Endothelial cell of umbilical vein (primary cell): ENCODE measurements at regions not wholly inside any gene's neighbourhood (a gene's known extent, or its start where the extent isn't known, plus 50 kb on each side); places are given as distances from the start of the nearest gene placed in this dataset.

ENCODE experiments used
- BruUV-seq: library from RNA; stranded (reverse); fragments of 400-500 nt; replicated peaks from 2 replicates; lab custom pipeline; 2021; lab: Mats Ljungman, UMichigan
- CTCF ChIA-PET: fragments of 300-600, 350-600 bp; sonication (Branson Sonifier 250); formaldehyde crosslinking; loops from one replicate; lab custom pipeline; 2021; ENCODE audit warnings: antibody characterized with exemption, inconsistent platforms; lab: Charles Lee
- POLR2A ChIA-PET: fragments of 300-600, 350-600 bp; sonication (Branson Sonifier 250); formaldehyde crosslinking; loops from one replicate; lab custom pipeline; 2021; ENCODE audit warnings: antibody characterized with exemption, inconsistent platforms; lab: Charles Lee
- DNase-seq: peaks from one replicate; pipeline ENCODE4 v3.0.0-alpha.2; 2011; ENCODE audit warnings: low read depth, low spot score
- FAIRE-seq: peaks from 2 replicates; lab custom pipeline; 2011; peaks lifted over from hg19 to GRCh38; lab: Jason Lieb, UNC
- H2AFZ ChIP-seq: 2 replicates; pipeline ENCODE4 v1.6.0; 2012; ENCODE audit warnings: low read depth, low read length, control low read depth, inconsistent platforms
- H3K27ac ChIP-seq: 2 replicates; pipeline ENCODE4 v1.5.1; 2011; ENCODE audit warnings: low read depth, mild to moderate bottlenecking, control low read depth, low read length, moderate library complexity; ENCODE audit not compliant: insufficient read depth
- H3K27me3 ChIP-seq, 2 experiments: 2 replicates each; pipeline versions ENCODE4 v1.6.0 to v1.6.1; 2011; ENCODE audit warnings: low read length in 2 of 2, mixed read lengths in 1 of 2; ENCODE audit not compliant: control insufficient read depth in 2 of 2, insufficient read depth in 2 of 2
- H3K36me3 ChIP-seq, 2 experiments: 2 replicates in 1 of 2; 3 replicates in 1 of 2; pipeline ENCODE4 v1.5.1; 2011; ENCODE audit warnings: low read length in 2 of 2, mild to moderate bottlenecking in 1 of 2, moderate library complexity in 1 of 2; ENCODE audit not compliant: control insufficient read depth in 2 of 2, insufficient read depth in 2 of 2; ENCODE audit errors: extremely low read depth in 1 of 2
- H3K4me1 ChIP-seq: 3 replicates; pipeline ENCODE4 v1.5.1; 2011; ENCODE audit warnings: mild to moderate bottlenecking, low read length; ENCODE audit not compliant: control insufficient read depth, insufficient read depth; ENCODE audit errors: extremely low read depth
- H3K4me2 ChIP-seq: 2 replicates; pipeline ENCODE4 v1.6.1; 2011; ENCODE audit warnings: low read length, control low read depth, mixed read lengths; ENCODE audit not compliant: insufficient read depth
- H3K4me3 ChIP-seq, 3 experiments: fragments of 200-600 bp in 1 of 3; sonication (generic), shearing (Covaris generic) in 1 of 3; replicated peaks in 1 of 3; 2 replicates each; pipeline ENCODE4 v1.5.1; 2011 to 2016; ENCODE audit warnings: control low read depth in 3 of 3, low read length in 3 of 3, mild to moderate bottlenecking in 2 of 3, inconsistent platforms in 1 of 3, low read depth in 1 of 3, moderate library complexity in 1 of 3; ENCODE audit not compliant: insufficient read depth in 1 of 3
- H3K79me2 ChIP-seq: 2 replicates; pipeline ENCODE4 v1.6.0; 2012; ENCODE audit warnings: low read length, inconsistent platforms; ENCODE audit not compliant: control insufficient read depth, insufficient read depth
- H3K9ac ChIP-seq: replicated peaks from 2 replicates; pipeline ENCODE3; 2011; ENCODE audit warnings: low read length, control low read depth; ENCODE audit not compliant: insufficient read depth; ENCODE audit errors: extremely low read depth
- H3K9me1 ChIP-seq: replicated peaks from 3 replicates; pipeline ENCODE4 v1.6.0; 2011; ENCODE audit warnings: mild to moderate bottlenecking, low read length; ENCODE audit not compliant: control insufficient read depth, insufficient read depth; ENCODE audit errors: extremely low read depth
- H3K9me3 ChIP-seq: replicated peaks from 2 replicates; pipeline ENCODE4 v1.5.1; 2012; ENCODE audit warnings: low read length, inconsistent platforms; ENCODE audit not compliant: control insufficient read depth, insufficient read depth
- H4K20me1 ChIP-seq: replicated peaks from 2 replicates; pipeline ENCODE3; 2011; ENCODE audit warnings: mild to moderate bottlenecking, low read length; ENCODE audit not compliant: control insufficient read depth, insufficient read depth; ENCODE audit errors: extremely low read depth
- CTCF ChIP-seq, 2 donors: IDR thresholded peaks; 1 replicate in 1 of 2; 2 replicates in 1 of 2; pipeline ENCODE4 v1.5.1; 2011; ENCODE audit warnings: low read length in 2 of 2, mild to moderate bottlenecking in 2 of 2, moderate library complexity in 2 of 2, control low read depth in 1 of 2, inconsistent platforms in 1 of 2, low read depth in 1 of 2; ENCODE audit not compliant: insufficient read depth in 1 of 2; ENCODE audit errors: extremely low read depth in 1 of 2
- EZH2 ChIP-seq: IDR thresholded peaks from 2 replicates; pipeline ENCODE4 v1.6.1; 2012; ENCODE audit warnings: borderline replicate concordance, low read depth, mild to moderate bottlenecking, moderate library complexity, low read length, inconsistent platforms; ENCODE audit not compliant: severe bottlenecking
- FOS ChIP-seq: IDR thresholded peaks from 2 replicates; pipeline ENCODE4 v1.6.1; 2011; ENCODE audit warnings: mild to moderate bottlenecking, low read length, moderate library complexity, borderline replicate concordance; ENCODE audit not compliant: insufficient read depth
- GATA2 ChIP-seq: IDR thresholded peaks from 2 replicates; pipeline ENCODE4 v1.7.0; 2011; ENCODE audit warnings: low read depth, mild to moderate bottlenecking, moderate library complexity, mixed read lengths, low read length; ENCODE audit not compliant: insufficient read length, insufficient read depth
- JUN ChIP-seq: IDR thresholded peaks from 2 replicates; pipeline ENCODE4 v1.6.1; 2011; ENCODE audit warnings: borderline replicate concordance, low read depth; ENCODE audit not compliant: insufficient read length, insufficient read depth
- MAX ChIP-seq: IDR thresholded peaks from 2 replicates; pipeline ENCODE4 v1.6.1; 2011; ENCODE audit not compliant: insufficient read depth, insufficient read length
- MYC ChIP-seq: IDR thresholded peaks from one replicate; pipeline ENCODE4 v1.6.1; 2011; ENCODE audit warnings: mild to moderate bottlenecking, low read depth, low read length
- POLR2A ChIP-seq: IDR thresholded peaks from 2 replicates; pipeline ENCODE4 v1.6.1; 2012; ENCODE audit warnings: low read depth, mild to moderate bottlenecking, control low read depth, low read length
- POLR2AphosphoS5 ChIP-seq: IDR thresholded peaks from 2 replicates; pipeline ENCODE4 v1.6.1; 2012; ENCODE audit warnings: low read depth, mild to moderate bottlenecking, control low read depth, low read length, moderate library complexity; ENCODE audit not compliant: insufficient read depth
- dilution Hi-C: fragments of 300-500 bp; cut with MboI; formaldehyde crosslinking; loops from one replicate; pipeline ENCODE4 v1.15.0; 2019; ENCODE audit warnings: low sequenced_read_pairs; ENCODE audit not compliant: extremely low pct_ligation_motif_present
- intact Hi-C: fragments of 100-400 bp; cut with micrococcal nuclease; formaldehyde crosslinking; loops from one replicate; pipeline ENCODE4 v1.10.0; 2022

DNA sequence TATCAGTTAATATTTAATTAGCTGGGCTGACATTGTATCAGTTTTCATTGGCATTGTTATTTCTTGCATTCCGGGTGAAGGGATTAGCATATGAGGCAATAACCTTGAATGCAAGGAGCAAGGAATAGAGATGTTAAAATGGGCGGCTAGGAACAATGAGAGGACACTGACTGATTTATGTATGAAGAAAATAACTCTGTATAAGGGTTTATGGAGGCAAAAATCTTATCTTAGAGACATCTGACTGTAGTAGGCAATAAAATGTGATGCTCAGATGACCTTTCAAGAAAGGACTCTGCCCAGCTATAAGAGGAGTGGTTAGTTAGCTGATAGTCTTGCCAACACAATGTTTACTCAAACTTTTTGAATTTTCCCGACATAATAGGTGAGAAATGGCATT is 158.3 kb downstream of the EFHB start:
- dilution Hi-C loops = no loop called here
- Histone ChIP-seq H3K9ac (no peak overlapping the region), H2AFZ (no peak overlapping the region), H3K4me2 (no peak overlapping the region), H3K4me1 (no peaks in the 10 kb centered on the region), H3K27ac (no peak overlapping the region), H3K9me1 (no peaks in the 10 kb centered on the region), H3K36me3 (no peaks in the 10 kb centered on the region), H3K9me3 (peaks cover 5% of the 10 kb centered on the region), H3K79me2 (no peaks in the 10 kb centered on the region), H4K20me1 (no peaks in the 10 kb centered on the region), H3K4me3 (no peak overlapping the region), H3K27me3 (no peaks in the 10 kb centered on the region)
- FAIRE-seq = no peak
- ChIA-PET POLR2A (no interaction called here), CTCF (no interaction called here)
- TF ChIP-seq GATA2 = no peak
- TF ChIP-seq EZH2 = no peak
- TF ChIP-seq FOS = no peak
- TF ChIP-seq CTCF (IDR thresholded peaks at IDR 0.05; ENCODE audit: extremely low read depth in 1 of 2, insufficient read depth in 1 of 2, low read depth in 1 of 2, low read length in 2 of 2) = no peak
- no peak for TF ChIP-seq MYC
- no peak for TF ChIP-seq MAX
- TF ChIP-seq POLR2A = no peak
- TF ChIP-seq JUN = no peak
- no peak for TF ChIP-seq POLR2AphosphoS5
- no TSS peak for BruUV-seq
- no peak for DNase-seq
- intact Hi-C loops = no loop called here
